SHP77 (cell line): ENCODE measurements at regions not wholly inside any gene's neighbourhood (a gene's known extent, or its start where the extent isn't known, plus 50 kb on each side); places are given as distances from the start of the nearest gene placed in this dataset.

Source experiments
- DNase-seq, 2 experiments: peaks; one replicate each; lab custom pipeline; 2025; lab: John Stamatoyannopoulos, UW

DNA sequence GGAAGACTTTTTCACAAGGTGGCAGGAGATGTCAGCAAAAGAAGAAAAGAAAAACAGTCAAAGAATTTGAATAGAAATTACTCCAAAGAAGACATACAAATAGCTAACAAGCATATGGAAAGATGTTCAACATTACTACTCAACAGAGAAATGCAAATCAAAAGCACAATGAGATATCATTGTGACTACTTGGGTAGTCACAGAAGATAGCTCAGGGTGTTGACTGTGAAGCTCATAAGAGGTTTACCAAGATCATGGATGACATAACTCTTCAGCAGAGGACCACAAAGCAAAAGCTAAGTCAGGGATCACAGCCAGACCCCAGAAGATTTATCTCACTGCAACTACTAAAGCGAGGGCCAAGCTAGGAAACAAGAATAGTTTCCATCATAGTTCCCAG is 53.0 kb upstream of the TANK start:
- no peak for DNase-seq
